ENCODE measurements at regions not wholly inside any gene's neighbourhood (a gene's known extent, or its start where the extent isn't known, plus 50 kb on each side); places are given as distances from the start of the nearest gene placed in this dataset.

- TF ChIP-seq REST (IDR thresholded peaks at IDR 0.05; ENCODE audit: insufficient read depth in 1 of 2, low read depth in 2 of 2, low read length in 2 of 2), result no peak
- TF ChIP-seq POLR2AphosphoS5 (IDR thresholded peaks at IDR 0.05; ENCODE audit: low read depth, low read length), result no peak
- TF ChIP-seq TAF1 (IDR thresholded peaks at IDR 0.05; ENCODE audit: borderline replicate concordance, insufficient read depth, low read length), result no peak
- TF ChIP-seq SIN3A (IDR thresholded peaks at IDR 0.05; ENCODE audit: borderline replicate concordance, insufficient read depth, low read length), result no peak
- no peak for TF ChIP-seq FOXP2 (optimal IDR thresholded peaks at IDR 0.05; ENCODE audit: borderline replicate concordance, extremely low read depth, extremely low read length, insufficient read depth)
Measured at GRCh38 chr5:159414021-159414420, 83.7 kb upstream of the IL12B start.
